GM20431 (cell line): ENCODE measurements at regions not wholly inside any gene's neighbourhood (a gene's known extent, or its start where the extent isn't known, plus 50 kb on each side); places are given as distances from the start of the nearest gene placed in this dataset.

Experiments used
- in situ Hi-C: fragments of 300-500 bp; cut with MseI, MboI; formaldehyde crosslinking; loops from one replicate; pipeline ENCODE4 v1.15.0; 2020; ENCODE audit warnings: low sequenced_read_pairs; ENCODE audit not compliant: unreplicated experiment

DNA sequence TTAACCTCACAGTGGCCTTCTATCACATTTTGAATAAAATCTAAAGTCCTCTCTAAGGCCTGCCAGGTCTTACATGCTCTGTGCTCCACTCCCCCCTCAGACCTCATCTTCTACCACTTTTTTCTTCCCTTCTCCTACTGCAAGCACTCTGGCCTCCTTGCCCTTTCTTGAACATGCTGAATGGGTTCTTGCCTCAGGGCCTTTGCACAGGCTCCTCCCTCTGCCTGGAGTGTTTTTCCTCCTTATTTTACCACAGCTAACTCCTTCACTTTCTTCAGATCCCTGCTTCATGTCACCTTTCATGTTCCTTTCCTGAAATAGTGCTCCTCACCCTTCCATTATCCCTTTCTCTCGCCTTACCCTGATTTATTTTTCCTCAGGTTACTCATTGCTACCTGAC lies 97.9 kb upstream of the FOXP4 start:
- in situ Hi-C loops = no loop called here

DNA sequence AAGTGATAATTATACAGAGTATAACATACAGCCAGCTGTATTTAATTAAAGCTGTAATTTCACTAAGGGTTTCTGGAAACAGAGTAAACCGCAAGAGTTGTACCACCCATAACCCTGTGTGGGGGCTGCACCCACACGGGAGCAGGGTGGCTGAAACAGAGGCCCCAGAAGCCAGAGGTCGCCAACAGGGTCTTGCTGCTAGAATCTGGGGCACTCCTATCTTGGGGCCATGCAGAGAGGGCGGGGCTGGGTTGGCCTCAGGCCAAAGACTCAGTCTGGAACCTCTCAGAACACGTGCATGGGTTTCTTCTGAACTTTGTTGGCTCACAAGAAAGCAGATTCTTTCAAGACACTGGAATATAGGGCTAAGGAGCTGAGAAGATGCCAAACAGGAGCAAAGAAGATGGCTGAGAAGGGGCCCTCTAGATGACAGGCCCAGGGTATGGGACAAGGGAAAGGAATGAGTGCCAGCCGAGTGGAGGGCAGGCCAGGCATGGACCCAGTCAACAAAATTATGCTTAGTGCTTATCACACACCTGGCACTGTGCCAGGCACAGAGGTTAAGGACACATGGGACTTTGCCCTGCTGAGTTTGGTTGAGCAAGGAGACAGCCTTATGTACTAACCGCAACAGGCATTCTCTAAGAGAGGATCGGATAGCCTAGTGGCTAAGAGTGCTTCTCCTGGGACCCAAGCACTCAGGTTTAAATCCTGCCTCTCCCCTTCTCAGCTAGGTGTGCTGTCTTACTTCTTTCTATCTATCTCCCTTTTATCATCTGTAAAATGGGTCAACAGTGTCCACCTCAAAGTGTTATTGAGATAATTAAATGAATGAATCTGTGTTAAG lies 96.6 kb upstream of the FOXP4 start:
- in situ Hi-C loops = no loop called here

DNA sequence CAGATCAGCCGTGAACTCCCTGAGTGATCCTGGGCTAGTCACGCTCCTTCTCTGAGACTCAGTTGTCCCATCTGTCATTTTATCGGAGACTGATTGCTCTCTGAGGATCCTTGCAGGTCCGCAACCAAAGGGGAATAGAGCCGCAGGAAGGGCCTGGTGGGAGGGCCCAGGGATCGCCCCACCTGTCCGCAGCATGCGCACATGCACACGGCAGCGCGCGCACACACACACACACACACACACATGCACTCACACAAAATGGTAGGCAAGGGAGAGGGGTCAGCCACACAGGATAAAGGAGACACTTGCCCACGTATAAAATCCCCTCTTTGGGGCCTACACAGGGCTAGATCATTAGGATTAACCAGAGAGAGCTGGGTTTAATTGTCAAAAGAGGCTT lies 95.6 kb upstream of the FOXP4 start:
- in situ Hi-C loops = no loop called here

DNA sequence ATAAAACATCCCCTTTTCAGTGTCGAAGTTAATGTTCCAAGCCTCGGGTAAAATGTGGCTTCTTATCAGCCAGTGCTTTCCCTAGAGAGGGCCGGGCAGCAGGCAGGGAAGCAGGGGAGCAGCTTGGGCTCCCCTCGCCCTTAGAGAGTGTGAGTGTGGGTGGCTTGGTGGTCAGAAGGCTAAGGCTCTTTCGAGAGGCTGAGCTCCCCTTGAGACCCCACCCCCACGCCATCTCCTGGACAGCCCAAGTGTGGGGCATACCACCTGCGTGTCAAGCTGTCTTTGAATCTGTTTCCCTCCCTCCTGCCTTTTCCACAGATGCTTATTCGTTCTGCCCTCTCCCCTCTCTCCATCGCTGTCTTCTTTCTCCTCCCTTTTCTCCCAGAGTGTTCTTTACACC lies 95.1 kb upstream of the FOXP4 start:
- in situ Hi-C loops = no loop called here

DNA sequence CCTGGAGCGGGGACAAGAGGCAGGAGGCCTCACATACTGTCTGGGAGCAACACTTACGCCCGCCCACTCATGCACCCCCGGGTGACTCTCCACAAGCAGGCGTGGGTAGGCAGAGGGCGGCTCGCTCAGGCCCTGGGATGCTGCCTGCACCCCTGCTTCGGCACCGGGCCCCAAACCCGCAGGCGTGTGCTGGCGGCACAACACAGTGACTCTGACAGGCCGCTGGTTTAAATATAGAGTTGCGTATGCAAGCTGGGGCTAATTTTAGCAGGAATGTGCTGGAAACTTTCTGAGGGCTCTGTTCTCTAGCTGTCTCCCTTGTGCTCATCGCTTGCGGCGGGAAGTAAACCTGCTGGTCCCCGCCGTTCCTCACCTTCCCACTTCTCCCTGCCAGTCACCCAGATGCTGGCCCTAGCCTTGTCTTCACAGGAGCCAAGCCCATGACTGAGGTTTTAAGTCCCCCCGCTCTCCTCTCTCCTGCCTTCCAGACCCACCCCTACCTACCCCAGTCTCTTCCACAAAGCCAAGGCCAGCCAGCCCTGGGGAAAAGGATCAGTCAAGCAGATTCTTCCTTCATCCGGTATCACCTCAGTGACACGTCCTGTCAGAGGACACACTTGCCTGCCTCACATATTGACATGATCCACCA lies 94.5 kb upstream of the FOXP4 start:
- in situ Hi-C loops = no loop called here

DNA sequence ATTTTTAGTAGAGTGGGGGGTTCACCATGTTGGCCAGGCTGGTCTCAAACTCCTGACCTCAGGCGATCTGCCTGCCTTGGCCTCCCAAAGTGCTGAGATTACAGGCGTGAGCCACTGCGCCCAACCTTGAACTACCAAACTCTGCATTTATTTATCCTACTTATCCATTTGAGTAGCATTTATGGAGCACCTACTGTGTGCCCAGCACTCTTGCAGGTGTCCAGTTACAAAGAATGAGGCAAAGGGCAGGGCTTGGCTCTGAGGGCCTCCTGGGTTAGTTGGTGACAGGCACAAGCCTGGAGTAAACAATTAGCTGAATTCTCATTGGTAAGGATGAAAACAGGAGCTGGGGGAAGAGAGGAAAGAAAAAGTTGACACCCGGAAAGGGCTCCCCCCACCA lies 93.4 kb upstream of the FOXP4 start:
- in situ Hi-C loops = no loop called here

DNA sequence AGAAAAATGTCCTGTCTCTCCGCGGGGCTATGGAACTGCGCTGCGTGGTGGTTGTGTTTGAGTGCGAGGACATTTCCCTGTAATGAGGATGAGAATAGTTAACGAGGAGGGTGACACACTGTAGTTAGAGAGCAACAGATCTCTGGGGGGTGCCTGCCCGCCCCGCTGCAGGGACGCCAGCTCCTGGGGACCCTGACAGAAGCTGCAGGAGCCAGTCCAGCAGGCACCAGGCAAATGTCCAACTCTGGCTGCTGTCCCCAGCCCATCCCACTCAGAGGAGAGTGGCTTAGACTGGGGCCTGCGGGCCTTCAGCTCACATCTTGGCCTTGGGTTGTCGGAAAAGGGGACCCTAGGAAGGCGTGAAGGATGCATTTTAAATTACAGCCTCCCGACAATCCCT lies 92.9 kb upstream of the FOXP4 start:
- in situ Hi-C loops = no loop called here

DNA sequence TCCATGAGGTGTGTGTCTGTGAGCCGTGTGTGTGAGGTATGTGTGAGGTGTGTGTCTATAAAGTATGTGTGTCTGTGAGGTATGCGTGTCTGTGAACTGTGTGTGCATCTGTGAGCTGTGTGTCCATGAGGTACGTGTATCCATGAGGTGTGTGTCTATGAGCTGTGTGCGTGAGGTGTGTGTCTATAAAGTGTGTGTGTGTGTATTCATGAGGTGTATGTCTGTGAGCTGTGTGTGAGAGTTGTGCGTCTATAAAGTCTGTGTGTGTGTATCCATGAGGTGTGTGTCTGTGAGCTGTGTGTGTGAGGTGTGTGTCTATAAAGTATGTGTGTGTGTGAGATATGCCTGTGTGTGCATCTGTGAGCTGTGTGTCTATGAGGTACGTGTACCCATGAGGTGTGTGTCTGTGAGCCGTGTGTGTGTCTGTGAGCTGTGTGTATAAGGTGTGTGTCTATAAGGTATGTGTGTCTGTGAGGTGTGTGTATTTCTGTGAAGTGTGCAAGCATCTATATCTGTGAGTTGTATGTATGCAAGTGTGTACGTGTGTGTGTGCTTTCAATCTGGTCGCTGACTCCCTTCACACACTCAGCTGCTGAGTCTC lies 91.9 kb upstream of the FOXP4 start:
- in situ Hi-C loops = no loop called here

DNA sequence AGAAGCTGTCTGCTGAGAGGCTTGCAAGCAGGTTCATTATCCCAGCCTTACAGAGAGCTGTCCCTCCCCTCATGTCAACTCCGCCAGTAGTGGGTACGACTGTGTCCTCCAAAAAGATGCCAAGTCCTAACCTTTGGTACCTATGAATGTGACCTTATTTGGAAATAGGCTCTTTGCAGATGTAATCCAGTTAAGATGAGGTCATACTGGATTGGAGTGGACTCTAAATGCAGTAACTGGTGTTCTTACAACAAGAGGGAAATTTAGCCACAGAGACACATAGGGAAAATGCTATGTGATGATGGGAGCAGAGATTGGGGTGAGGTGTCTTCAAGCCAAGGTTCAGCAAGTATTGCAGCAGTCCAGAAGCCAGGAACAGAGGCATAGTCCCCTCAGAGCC lies 90.8 kb upstream of the FOXP4 start:
- in situ Hi-C loops = no loop called here

DNA sequence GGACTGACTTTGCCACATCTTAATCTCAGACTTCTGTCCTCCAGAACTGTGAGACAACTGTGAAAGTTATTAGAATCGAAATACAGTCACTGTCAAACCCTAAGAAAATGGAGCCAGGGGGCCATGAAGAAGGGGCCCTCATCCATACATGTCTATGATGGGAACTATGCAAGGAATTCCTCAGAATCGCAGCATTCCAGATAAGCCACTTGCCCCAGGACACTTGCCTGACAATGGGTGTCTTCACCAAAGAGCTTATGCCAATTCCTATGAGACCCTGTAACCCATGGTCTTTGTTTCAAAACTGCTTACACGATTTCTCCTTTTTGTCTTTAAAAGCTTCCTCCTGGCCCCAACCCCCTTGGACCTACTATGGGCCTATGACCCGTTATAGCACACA lies 90.4 kb upstream of the FOXP4 start:
- in situ Hi-C loops = no loop called here

DNA sequence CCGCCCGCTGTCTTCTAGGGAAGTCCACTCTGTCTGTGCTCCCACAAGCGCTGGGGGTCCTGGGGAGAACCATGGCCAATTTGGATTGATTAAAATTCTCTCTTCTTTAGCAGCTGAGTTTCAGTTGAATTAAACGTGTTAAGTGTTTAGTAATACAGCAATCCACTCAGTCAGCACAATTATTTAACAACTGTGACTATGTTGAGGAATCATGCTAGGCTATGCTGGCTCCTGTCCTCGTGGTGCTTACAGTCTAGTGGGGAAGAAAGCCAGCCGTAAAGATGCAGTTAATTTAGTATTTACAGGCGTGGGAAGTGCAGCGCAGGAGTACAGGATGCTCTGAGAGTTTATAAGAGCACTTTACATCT lies 88.9 kb upstream of the FOXP4 start:
- in situ Hi-C loops = no loop called here

DNA sequence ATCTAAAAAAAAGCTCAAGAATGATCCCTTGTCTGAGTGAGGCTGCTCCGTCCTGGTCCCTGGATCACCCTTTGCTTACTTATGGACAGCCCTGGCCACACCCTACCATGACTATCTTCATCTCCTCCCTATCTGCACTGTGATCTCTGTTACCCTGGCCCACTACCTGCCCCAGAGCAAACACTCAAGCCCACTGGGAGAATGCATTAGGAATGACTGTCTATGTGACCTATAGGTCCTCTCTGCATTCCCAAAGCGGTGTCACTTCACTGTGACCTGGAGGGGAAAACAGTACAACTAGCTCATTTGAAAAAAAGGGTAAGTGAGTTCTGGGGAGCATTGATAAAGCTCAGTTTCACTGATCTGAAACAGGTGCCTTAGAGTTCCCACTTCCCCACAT lies 86.4 kb upstream of the FOXP4 start:
- in situ Hi-C loops = loop anchor here (5.0 kb wide), 1 partner anchor 133 kb away; no protein-coding TSS in a partner anchor

DNA sequence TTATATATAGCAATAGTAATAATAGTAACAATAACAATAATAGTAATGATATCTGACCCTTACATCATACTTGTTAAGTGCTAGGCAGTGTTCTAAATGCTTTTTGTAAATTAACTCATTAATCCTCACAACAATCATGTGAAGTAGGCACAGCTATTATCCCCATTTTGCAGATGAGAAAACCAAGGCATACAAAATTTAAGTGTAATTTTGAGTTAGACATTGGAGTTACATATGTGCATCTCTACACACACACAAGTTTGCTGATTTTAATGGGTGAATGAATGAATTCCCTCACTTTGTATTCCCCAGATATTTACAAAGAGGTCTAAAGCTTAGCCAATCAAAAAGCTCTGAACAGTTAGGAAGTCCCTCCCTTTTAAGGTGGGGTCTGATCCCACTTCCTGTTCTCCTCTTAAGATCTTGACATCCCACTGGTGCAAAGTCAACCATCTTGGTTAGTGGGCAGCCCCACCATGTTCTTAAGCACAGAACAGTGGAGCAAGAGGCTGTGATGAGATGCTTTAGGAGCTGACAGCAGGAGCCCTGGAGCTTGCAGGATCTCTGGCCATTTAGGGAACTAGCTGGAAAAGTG lies 85.3 kb upstream of the FOXP4 start:
- in situ Hi-C loops = loop anchor here (5.0 kb wide), 1 partner anchor 131 kb away; no protein-coding TSS in a partner anchor

DNA sequence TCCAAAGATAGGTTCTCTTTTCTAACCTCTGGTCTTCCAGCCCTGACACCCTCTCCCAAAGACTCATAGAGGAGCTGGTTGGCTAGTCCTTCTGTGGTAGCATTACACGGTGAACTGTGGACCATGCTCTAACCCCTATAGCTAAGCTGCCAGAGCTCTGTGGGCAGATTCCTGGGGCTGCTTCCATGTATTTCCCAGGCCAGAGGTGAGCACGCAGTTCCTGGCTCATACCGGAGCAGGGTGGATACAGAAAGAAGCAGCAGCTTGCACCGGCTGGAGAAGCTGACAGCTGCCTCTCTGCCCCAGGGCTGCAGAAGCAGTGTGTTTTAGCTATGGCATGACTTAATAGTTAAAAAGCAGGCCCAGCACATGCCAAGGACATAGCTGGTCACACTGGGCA lies 84.1 kb upstream of the FOXP4 start:
- in situ Hi-C loops = loop anchor here (5.0 kb wide), 1 partner anchor 130 kb away; no protein-coding TSS in a partner anchor

DNA sequence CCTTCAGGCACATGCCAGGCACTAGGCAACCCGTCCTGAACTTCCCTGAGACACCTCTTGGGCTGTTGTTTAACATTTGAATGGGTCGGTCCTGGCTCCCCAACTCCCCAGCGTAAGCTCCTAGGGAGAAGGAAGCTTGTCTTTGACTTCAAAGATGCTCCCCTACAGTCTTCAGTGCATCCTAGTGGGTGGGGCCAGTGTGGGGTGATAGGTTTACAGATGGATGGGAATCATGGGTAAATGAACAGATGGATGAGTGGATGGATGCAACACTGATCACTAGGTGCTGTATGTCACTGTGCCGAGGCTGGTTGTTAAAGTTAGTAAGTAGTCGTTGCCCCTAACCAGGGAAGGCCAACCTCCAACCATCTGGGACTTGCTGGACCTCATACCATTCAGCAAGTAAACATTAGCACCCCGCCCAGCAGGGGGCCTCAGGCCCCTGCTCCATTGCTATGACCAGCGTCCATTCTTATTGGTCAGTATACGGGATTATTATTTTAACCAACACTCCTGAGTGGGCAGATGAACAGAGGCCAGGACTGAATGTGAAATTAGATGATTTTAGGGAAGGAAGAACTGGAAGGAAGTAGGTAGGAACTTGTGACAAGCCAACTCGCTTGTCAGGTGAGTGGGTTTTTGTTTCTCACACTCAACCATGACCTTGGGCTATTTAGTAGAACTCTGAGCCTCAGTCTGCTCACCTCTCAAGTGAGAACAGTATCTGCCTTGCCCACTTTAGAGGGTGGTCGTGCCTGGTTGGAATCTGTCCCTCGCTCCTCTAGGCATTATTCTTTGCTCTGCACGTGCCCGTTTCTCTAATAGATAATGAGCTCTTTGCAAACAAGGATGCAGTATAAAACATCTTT lies 82.9 kb upstream of the FOXP4 start:
- in situ Hi-C loops = loop anchor here (5.0 kb wide), 1 partner anchor 129 kb away; no protein-coding TSS in a partner anchor

DNA sequence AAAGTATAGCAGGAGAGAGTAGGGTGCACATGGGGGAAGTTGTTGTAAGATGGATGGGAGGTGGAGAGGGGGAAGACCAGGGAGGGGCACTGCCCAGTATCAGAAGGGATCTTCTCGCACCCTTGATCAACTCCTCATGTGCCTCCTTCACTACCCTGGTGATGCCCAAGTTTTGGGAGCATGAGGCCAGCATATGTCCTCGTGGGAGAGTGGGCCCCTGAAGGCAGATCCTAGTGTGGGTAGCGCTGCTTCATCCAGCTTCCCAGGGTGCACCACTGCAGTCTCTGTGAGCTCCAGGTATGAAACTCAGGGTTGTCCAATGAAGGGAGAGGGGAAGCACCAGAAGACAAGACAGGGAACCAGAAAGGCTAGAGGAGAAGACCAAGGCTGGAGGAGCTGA lies 82.2 kb upstream of the FOXP4 start:
- in situ Hi-C loops = loop anchor here (5.0 kb wide), 1 partner anchor 128 kb away; no protein-coding TSS in a partner anchor

DNA sequence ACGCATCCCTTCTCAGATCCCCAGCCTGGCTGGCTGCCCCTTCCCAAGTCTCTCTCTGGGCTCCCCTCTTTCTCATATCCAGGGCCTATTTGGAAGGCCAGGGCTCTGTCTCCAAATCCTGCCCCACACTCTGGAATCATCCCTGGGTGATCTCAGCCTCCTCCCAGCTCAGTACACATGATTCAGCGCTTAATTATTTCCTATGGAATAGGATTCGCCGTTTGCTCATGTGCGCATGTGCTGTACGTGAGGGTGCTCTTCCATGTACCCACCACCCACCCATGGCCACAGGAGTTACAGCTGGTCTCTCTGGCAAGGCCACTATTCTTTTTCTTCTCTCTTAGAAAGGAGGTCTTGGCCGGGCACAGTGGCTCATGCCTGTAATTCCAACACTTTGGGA lies 81.7 kb upstream of the FOXP4 start:
- in situ Hi-C loops = loop anchor here (5.0 kb wide), 1 partner anchor 128 kb away; no protein-coding TSS in a partner anchor

DNA sequence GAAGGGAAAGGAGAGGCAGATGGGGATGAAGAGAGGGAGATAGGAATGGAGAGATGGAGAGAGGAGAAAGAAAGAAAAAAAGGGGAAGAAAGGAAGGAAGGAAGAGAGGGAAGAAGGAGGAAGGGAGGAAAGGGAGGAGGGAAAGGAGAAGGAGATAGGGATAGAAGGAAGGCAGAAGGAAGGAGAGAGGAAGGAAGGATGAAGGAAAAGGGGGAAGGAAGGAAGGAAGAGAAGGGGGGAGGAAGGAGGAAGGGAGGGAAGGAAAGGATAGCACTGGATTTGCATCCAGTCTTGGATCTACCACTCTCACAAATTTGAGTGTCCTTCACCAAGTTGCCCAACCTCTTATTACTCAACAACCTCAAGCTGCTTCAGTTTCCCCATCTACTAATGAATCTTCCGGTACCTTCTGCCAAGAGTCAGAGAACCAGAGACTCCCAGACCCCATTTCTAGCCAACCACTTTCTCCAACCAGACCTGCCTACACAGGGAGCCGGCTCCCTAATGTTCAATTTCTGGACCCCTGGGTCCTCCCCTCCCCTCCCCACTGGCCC lies 79.7 kb upstream of the FOXP4 start:
- in situ Hi-C loops = no loop called here

DNA sequence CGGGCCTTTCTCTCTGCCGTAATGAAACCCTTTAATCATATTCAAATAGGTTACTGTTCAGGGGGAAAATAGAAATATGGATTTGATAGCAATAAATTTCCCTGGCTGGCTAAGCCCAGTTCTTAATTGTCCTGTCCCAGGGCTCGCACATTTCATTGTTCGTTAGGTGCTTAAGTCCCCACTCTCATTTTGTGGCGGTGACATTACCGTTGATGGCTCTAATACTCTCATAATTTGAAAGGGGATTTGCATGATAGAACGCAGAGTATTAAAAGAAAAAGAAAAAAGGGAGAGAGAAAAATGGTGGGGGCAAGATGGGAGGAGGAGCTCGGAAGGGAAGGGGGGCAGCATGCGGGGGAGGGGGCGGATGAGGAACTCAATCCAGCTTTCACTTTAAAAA lies 79.1 kb upstream of the FOXP4 start:
- in situ Hi-C loops = no loop called here
